IMR-90 (cell line): ENCODE measurements at regions not wholly inside any gene's neighbourhood (a gene's known extent, or its start where the extent isn't known, plus 50 kb on each side); places are given as distances from the start of the nearest gene placed in this dataset.

Experiments
- ATAC-seq: fragments of 200-7000 bp; cut with Tn5 transposase; 2 replicates; pipeline ENCODE4 v1.9.1; 2020; ENCODE audit warnings: low read depth, mild to moderate bottlenecking, moderate library complexity
- BruUV-seq: library from RNA; stranded (reverse); fragments of 400-500 nt; replicated peaks from 2 replicates; lab custom pipeline; 2021; lab: Mats Ljungman, UMichigan
- CTCF ChIA-PET: fragments of 300-600 bp; formaldehyde crosslinking; extraction: SDS; loops from one replicate; lab custom pipeline; 2021; ENCODE audit warnings: antibody characterized with exemption; lab: Yijun Ruan, JAX
- POLR2A ChIA-PET: fragments of 300-600 bp; sonication (Branson Sonifier 250); formaldehyde crosslinking; loops from one replicate; lab custom pipeline; 2022; ENCODE audit warnings: antibody characterized with exemption; ENCODE audit not compliant: unreplicated experiment; lab: Charles Lee
- DNase-seq: peaks from one replicate; pipeline ENCODE4 v3.0.0; 2013
- H2AFZ ChIP-seq: replicated peaks from 2 replicates; pipeline ENCODE3; 2013; ENCODE audit warnings: low read length, mild to moderate bottlenecking; ENCODE audit not compliant: poor library complexity
- H2AK5ac ChIP-seq: 2 replicates; pipeline ENCODE4 v1.6.1; 2013; ENCODE audit warnings: low read depth, low read length, inconsistent platforms
- H2AK9ac ChIP-seq: replicated peaks from 2 replicates; pipeline ENCODE3; 2013; ENCODE audit warnings: mild to moderate bottlenecking, low read depth, low read length, moderate library complexity; ENCODE audit not compliant: poor library complexity
- H2BK120ac ChIP-seq: 2 replicates; pipeline ENCODE4 v1.6.1; 2013; ENCODE audit warnings: low read depth, low read length, inconsistent platforms
- H2BK15ac ChIP-seq: 3 replicates; pipeline ENCODE4 v1.6.1; 2013; ENCODE audit warnings: low read depth, low read length, inconsistent platforms
- H2BK20ac ChIP-seq: 2 replicates; pipeline ENCODE4 v1.6.1; 2013; ENCODE audit warnings: low read depth, mild to moderate bottlenecking, inconsistent platforms, low read length, moderate library complexity
- H2BK5ac ChIP-seq: 2 replicates; pipeline ENCODE4 v1.6.1; 2013; ENCODE audit warnings: mild to moderate bottlenecking, low read depth, low read length, inconsistent platforms; ENCODE audit not compliant: poor library complexity, severe bottlenecking
- H3K14ac ChIP-seq: replicated peaks from 2 replicates; pipeline ENCODE4 v1.6.1; 2013; ENCODE audit warnings: low read depth, low read length, inconsistent platforms
- H3K18ac ChIP-seq: 2 replicates; pipeline ENCODE4 v1.6.1; 2013; ENCODE audit warnings: low read depth, low read length, control low read depth
- H3K23ac ChIP-seq: 2 replicates; pipeline ENCODE4 v1.6.1; 2013; ENCODE audit warnings: low read depth, low read length, inconsistent platforms
- H3K27ac ChIP-seq: 2 replicates; pipeline ENCODE4 v1.5.1; 2013; ENCODE audit warnings: mild to moderate bottlenecking, control low read depth, low read length; ENCODE audit not compliant: insufficient read depth
- H3K27me3 ChIP-seq: 2 replicates; pipeline ENCODE4 v1.6.1; 2013; ENCODE audit warnings: low read length; ENCODE audit not compliant: control insufficient read depth, insufficient read depth
- H3K36me3 ChIP-seq: 2 replicates; pipeline ENCODE4 v1.6.1; 2013; ENCODE audit warnings: low read length, mixed read lengths; ENCODE audit not compliant: control insufficient read depth, insufficient read depth
- H3K4ac ChIP-seq: 2 replicates; pipeline ENCODE4 v1.6.1; 2013; ENCODE audit warnings: low read depth, low read length, inconsistent platforms
- H3K4me1 ChIP-seq: 2 replicates; pipeline ENCODE4 v1.6.1; 2013; ENCODE audit warnings: low read length, mixed read lengths; ENCODE audit not compliant: control insufficient read depth, insufficient read depth
- H3K4me2 ChIP-seq: 2 replicates; pipeline ENCODE4 v1.6.1; 2013; ENCODE audit warnings: low read depth, mild to moderate bottlenecking, control low read depth, low read length, moderate library complexity
- H3K4me3 ChIP-seq: 2 replicates; pipeline ENCODE4 v1.5.1; 2013; ENCODE audit warnings: low read depth, mild to moderate bottlenecking, control low read depth, low read length, moderate library complexity; ENCODE audit not compliant: insufficient read depth
- H3K56ac ChIP-seq: 2 replicates; pipeline ENCODE4 v1.6.1; 2013; ENCODE audit warnings: low read length, inconsistent platforms; ENCODE audit not compliant: insufficient read depth; ENCODE audit errors: extremely low read depth
- H3K79me1 ChIP-seq, 2 experiments: 2 replicates each; pipeline ENCODE4 v1.6.1; 2013; ENCODE audit warnings: low read length in 2 of 2, inconsistent platforms in 1 of 2, low read depth in 1 of 2
- H3K9ac ChIP-seq: 2 replicates; pipeline ENCODE4 v1.6.1; 2013; ENCODE audit warnings: low read depth, low read length, control low read depth
- H3K9me1 ChIP-seq: 2 replicates; pipeline ENCODE4 v1.6.1; 2013; ENCODE audit warnings: low read length, inconsistent platforms; ENCODE audit not compliant: insufficient read depth
- H3K9me3 ChIP-seq: 2 replicates; pipeline ENCODE4 v1.6.1; 2013; ENCODE audit warnings: low read length; ENCODE audit not compliant: control insufficient read depth, insufficient read depth
- H4K20me1 ChIP-seq: 2 replicates; pipeline ENCODE4 v1.6.1; 2013; ENCODE audit warnings: low read length, inconsistent platforms; ENCODE audit not compliant: insufficient read depth
- H4K5ac ChIP-seq: 2 replicates; pipeline ENCODE4 v1.6.1; 2013; ENCODE audit warnings: mild to moderate bottlenecking, low read depth, low read length, control low read depth
- H4K8ac ChIP-seq, 2 experiments: 2 replicates each; pipeline ENCODE4 v1.6.1; 2013; ENCODE audit warnings: low read depth in 2 of 2, low read length in 2 of 2, control low read depth in 1 of 2, inconsistent platforms in 1 of 2
- H4K91ac ChIP-seq: 2 replicates; pipeline ENCODE4 v1.6.1; 2013; ENCODE audit warnings: low read depth, low read length, inconsistent platforms; ENCODE audit not compliant: insufficient read depth
- BHLHE40 ChIP-seq: fragments of 150-350 bp; IDR thresholded peaks from 2 replicates; pipeline ENCODE4 v1.6.1; 2016; ENCODE audit warnings: mild to moderate bottlenecking, low read depth, low read length
- CEBPB ChIP-seq: IDR thresholded peaks from 2 replicates; pipeline ENCODE4 v1.6.1; 2012; ENCODE audit warnings: low read depth, low read length, improper control_type of control experiment
- CTCF ChIP-seq: conservative IDR thresholded peaks from 2 replicates; pipeline ENCODE4 v1.5.1; 2012; ENCODE audit warnings: mild to moderate bottlenecking, low read depth, low read length, improper control_type of control experiment
- MAZ ChIP-seq: IDR thresholded peaks from 2 replicates; pipeline ENCODE4 v1.6.1; 2012; ENCODE audit warnings: low read depth, mild to moderate bottlenecking, low read length, improper control_type of control experiment, moderate library complexity, borderline replicate concordance
- RAD21 ChIP-seq: IDR thresholded peaks from 2 replicates; pipeline ENCODE4 v1.6.1; 2012; ENCODE audit warnings: low read length, improper control_type of control experiment
- RFX5 ChIP-seq: IDR thresholded peaks from 2 replicates; pipeline ENCODE4 v1.8.0; 2012; ENCODE audit warnings: low read depth, mild to moderate bottlenecking, low read length, moderate library complexity
- WGBS, 2 experiments: methylation state at CpG; one replicate each; pipeline versions ENCODE4 v1.1.5 to v1.1.7; 2013; ENCODE audit warnings: missing lambda C conversion rate in 2 of 2; ENCODE audit not compliant: insufficient read length in 1 of 2; ENCODE audit errors: extremely low coverage in 2 of 2; 5-methylcytosine and 5-hydroxymethylcytosine counted together
- dilution Hi-C: fragments of 300-500 bp; cut with HindIII; formaldehyde crosslinking; loops from one replicate; pipeline ENCODE4 v1.14.3; 2018; ENCODE audit warnings: low sequenced_read_pairs; ENCODE audit not compliant: unreplicated experiment
- in situ Hi-C: fragments of 300-500 bp; cut with MboI; formaldehyde crosslinking; loops from 3 replicates; pipeline ENCODE4 v1.14.3; 2019; ENCODE audit warnings: low sequenced_read_pairs, inconsistent platforms, mixed read lengths
- intact Hi-C: fragments of 100-400 bp; cut with micrococcal nuclease; formaldehyde crosslinking; loops from 2 replicates; pipeline ENCODE4 v1.10.0; 2022

DNA sequence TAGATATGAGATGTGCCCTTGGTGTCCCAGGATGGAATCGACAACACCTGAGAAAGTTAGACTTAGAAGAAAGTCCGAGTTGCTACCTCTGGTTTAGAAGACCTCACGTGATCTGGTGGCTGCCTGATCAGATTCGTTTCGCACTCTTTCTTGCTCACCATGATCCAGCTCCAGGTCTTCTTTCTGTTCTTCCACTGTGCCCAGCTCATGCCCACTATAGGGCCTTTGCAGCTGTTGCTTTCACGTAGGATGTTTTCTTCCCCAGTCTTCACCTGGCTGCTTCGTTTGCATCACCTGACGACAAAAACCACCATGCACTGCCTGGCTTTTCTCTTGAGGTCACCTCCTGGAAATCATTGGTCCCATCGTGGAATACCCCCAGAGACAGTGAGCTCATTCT, 311.1 kb downstream of the PRDM2 start:
- no peak overlapping the region for H3K56ac ChIP-seq
- H3K4me2 ChIP-seq: no peak overlapping the region
- peaks cover 17% of the 10 kb centered on the region for H3K9me3 ChIP-seq
- DNase-seq (no peak), ATAC-seq (no peak)
- dilution Hi-C loops (no loop called here), intact Hi-C loops (no loop called here), in situ Hi-C loops (no loop called here)
- H4K5ac ChIP-seq: no peak overlapping the region
- no peak overlapping the region for H3K27ac ChIP-seq
- no peak overlapping the region for H3K4me3 ChIP-seq
- H3K23ac ChIP-seq: no peak overlapping the region
- no TSS peak for BruUV-seq
- TF ChIP-seq BHLHE40 (no peak), RFX5 (no peak), RAD21 (no peak), CEBPB (no peak), CTCF (no peak), MAZ (no peak)
- no peak overlapping the region for H3K9ac ChIP-seq
- no peaks in the 10 kb centered on the region for H3K79me1 ChIP-seq
- H4K8ac ChIP-seq: no peak overlapping the region
- WGBS, 2 experiments: 31% methylated on average over 4 of the region's 9 CpGs; no CpG with 5 or more reads in 1 of the 2 experiments
- H2BK20ac ChIP-seq: no peak overlapping the region
- H3K14ac ChIP-seq: no peak overlapping the region
- H2BK15ac ChIP-seq: no peak overlapping the region
- H3K36me3 ChIP-seq: no peaks in the 10 kb centered on the region
- H3K27me3 ChIP-seq: no peaks in the 10 kb centered on the region
- no peak overlapping the region for H3K4ac ChIP-seq
- H3K18ac ChIP-seq: no peak overlapping the region
- CTCF ChIA-PET: no interaction called here
- H2AK9ac ChIP-seq: no peak overlapping the region
- no peaks in the 10 kb centered on the region for H3K9me1 ChIP-seq
- no peak overlapping the region for H4K91ac ChIP-seq
- H2BK120ac ChIP-seq: no peak overlapping the region
- H2BK5ac ChIP-seq: no peak overlapping the region
- H2AFZ ChIP-seq: no peak overlapping the region
- POLR2A ChIA-PET: no interaction called here
- H4K20me1 ChIP-seq: no peaks in the 10 kb centered on the region
- no peak overlapping the region for H2AK5ac ChIP-seq
- no peaks in the 10 kb centered on the region for H3K4me1 ChIP-seq
